ENCODE measurements at regions not wholly inside any gene's neighbourhood (a gene's known extent, or its start where the extent isn't known, plus 50 kb on each side); places are given as distances from the start of the nearest gene placed in this dataset.
"Not testable (repeated sequence)": the region's sequence is repeated elsewhere in the genome, so short reads cannot be mapped to it uniquely, and the experiment has no call there.

DNA sequence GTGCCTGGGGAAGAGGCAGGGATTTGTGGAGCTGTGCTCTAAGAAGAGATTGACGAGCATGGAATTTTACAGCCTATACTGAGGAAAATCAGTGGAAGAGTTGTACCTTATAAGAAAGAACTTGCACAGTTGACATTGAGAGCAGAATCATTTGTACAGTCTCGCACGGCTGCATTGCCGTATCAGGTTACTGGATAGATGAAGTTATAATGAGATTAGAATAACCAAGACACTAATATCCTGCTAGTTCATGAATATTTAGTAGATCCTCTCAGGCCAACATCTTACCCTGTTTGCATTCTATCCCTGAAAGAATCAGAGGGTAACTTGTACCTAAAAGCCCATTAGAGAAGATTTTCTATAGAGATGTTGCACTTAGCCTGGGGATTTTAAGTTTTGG, 447.1 kb downstream of the PREX1 start:
- no peak for DNase-seq

DNA sequence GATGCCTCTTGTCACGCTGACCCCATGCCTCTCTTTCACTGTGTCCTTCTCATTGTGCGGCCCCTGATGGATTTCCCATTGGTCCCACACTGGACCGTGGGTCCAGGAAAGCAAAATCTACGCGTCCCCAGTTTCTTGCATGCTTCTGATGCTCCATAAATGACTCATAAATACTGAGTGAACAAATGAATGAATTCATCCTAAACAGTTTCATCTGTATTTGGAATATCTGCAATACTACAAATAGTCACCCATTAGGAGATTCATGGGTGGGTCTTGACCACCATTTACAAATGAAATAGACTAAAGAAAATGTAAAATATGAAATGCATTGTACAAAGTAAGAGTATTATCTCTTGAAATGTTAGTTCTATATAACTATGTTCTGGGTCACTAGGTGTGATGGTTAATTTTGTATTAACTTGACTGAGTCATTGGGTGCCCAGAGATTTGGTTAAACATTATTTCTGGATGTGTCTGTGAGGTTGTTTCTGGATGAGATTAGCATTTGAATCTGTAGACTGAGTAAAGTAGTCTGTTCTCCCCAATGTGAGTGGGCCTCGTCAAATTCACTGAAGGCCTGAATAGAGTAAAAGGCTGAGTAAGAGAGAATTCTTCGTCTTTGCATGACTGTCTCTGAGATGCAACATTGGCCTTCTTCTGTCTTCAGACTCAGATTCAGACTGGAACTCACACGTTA, 448.7 kb downstream of the PREX1 start:
- no peak for DNase-seq

DNA sequence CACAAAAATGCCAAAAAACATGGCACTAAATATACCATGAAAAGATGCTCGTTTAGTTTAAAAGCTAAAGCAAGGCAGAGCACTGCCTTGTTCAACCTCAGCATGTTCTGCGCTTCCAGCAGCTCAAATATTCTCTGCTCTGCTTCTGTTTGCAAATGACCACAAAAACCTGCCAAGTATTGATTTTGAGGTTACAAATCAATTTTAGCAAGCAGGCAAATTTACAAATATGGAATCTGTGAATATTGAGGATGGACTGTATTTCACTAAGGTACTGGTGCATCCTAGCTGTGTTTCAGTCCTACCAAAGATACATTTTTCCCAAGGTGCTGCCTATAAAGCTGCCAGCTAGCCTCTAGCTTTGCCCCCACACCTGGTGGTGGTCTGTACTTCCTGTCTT, 449.9 kb downstream of the PREX1 start:
- no peak for DNase-seq

DNA sequence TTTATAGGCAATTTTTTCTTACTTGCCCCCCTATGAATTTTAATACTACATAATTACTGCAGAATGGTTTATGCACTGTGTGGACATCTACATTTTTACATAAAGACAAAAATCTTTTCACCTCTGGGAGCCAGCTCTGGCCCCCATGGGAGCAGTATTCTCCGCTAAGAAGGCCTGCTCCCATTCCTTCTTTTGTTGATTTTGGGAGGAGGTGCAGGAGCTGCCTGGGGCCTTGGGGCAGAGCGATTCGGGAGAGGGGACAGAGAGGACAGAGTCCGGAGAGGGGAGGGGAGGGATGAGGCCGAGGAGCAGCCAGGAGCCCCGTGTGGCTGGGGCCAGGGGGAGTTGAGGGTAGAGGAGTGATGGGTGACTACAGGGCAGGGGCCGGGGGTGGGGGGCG, 452.0 kb downstream of the PREX1 start:
- no peak for DNase-seq

DNA sequence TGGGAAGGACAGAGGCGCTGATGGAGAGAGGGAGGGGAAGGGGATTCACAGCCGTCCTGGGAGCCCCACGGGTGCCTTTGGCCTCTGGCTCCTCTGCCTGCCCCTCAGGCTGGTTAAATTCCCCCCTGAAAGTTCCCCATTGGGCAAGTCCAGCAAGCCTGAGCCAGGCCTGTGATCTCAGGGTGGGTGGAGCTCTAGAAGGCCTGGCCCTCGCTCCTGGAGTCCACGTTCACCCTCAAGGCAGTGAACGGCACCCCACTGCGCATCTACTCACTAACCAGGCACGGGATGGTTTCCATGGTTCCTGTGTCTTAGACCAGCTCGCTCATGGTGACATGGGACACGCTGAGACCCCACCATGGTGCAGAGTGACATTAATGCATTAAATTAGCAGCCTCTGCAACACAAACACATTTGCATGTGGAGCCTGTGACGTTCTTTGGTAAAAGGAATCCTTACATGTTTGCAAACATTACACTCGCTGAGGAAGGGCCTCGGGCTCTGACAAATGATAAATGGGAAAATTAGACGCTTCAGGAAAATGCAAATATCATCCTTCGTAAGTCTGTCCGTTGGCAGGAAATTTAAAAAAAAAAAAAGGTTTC, 452.7 kb downstream of the PREX1 start:
- no peak for DNase-seq

DNA sequence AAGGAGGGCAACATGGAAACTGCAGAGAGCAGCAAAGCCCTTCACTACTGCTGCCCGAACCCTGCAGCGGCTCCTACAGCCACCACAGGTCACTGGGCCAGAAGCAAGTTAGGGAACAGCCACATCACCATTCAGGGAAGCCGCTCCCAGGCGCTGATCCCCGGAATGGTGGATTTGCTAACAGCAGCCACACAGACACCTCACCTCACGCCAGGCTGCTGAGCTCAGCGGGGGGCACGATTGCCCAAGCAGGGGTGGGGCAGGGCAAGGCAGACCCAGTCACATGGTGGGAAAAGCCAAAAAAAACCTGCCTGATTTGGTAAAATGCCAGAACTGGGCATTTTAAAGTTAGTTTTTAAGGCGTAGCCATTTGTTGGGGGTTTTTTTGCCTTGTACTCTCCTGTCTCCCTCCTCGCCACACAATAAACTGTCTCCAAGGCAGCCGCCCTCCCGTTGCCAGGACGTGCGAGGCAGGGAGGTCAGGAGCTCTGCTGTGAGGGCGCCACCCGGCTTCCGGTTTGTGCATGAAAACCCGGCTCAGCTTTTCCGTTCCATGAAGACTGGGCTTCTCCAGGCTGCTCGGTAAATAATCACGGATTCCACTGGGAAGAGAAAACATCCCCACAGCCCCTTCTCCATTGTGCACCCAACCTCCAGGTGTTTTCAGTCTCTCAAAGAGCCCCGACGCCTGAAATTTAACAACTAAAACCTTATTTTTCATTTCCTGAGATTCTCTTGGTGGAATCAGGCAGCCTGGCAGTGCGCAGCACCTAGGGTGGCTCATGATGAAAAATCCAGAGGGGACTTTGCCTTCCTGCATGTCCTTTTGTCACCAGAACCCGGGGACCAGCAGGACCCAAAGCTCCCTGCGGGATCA, 453.5 kb downstream of the PREX1 start:
- DNase-seq, result peak; percentile 17

DNA sequence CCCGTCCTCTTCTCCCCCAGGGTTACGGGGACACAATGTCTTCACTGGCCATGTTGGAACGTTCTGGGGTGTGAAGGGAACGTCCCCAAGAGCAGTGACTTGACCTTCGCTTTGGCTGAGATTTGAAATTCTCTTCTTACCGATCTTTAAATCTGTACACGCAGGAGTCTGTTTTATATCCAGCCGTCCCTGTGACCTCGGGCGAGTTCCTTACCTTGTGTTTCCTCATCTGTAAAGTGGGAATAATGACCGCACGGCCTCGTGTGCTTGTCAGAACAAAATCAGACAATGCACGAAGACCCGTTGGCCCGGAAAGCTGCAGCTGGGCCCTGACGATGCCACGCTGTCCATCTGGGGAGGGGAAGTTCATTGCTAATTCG, 454.3 kb downstream of the PREX1 start:
- no peak for DNase-seq

DNA sequence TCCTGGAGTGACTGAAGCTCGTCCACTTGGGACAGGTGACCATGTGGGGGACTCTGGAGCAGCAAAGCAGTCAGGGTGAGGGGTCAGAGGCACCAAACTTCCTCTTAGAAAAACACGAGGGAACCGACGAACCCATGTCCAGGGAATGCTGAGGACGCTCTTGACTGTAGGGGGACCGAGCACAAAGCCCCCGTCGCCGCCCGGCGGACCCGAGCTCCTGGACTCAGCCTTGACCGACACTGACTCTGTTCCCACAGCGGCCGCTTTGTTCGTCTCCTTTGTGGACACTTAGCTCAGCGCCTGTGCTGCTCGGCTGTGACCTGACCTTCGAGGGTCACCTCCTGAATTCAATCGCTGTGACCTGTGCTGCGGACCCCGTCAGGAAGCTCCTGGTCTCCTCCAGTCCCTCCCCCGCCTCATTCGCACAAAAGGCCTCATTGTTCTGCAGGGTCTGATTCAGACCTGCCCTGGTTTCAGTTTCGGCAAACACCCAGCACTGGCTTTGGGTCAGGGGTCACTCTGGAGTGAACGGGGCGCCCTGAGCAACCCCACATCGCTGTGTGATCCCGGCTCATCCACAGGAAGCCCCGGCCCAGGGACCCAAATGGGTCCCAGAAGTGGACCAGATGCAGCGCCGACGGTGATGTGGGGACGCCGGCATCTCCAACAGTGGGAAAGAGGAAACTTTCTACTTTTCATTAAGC, 454.8 kb downstream of the PREX1 start:
- not testable (repeated sequence) for DNase-seq

DNA sequence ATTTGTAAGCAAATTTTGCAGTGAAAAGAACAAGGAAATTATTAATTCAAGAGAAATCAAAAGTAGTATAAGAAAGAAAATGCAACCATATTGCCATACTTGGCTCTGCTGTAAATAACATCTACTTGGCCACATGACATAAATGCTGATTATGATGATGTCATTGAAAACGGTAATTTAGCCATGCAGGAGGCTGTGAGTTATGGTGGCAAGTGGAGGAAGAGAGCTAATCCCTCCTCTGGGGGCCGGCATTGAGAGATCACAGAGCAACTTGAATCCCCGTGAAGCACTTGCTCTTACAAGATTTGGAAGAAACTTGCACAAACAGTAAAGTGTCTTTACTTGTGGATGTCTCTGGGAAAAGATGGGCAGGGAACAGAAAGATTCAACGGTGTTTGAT, 456.6 kb downstream of the PREX1 start:
- no peak for DNase-seq

DNA sequence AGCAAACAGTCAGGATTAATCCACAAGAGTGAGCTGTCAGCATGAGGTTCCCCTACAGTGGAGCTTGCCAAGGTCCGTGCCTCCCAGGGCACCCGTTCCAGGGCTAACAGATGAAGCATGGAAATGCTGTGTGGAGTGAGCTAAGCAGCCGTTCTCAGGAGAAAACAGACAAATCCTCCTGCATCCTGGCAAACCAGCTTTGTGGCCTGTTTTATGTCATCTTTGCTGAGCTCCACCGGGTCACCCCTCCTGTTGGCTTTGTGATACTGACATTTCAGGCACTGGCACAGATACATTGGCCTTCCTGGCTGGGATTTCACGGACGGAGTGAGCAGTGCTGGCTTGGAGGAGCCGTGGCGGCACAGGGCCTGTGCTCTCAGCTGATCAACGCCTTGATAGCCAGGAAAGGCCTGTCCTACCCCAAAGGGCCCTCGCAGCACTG, 459.2 kb downstream of the PREX1 start:
- DNase-seq, result not testable (repeated sequence)

DNA sequence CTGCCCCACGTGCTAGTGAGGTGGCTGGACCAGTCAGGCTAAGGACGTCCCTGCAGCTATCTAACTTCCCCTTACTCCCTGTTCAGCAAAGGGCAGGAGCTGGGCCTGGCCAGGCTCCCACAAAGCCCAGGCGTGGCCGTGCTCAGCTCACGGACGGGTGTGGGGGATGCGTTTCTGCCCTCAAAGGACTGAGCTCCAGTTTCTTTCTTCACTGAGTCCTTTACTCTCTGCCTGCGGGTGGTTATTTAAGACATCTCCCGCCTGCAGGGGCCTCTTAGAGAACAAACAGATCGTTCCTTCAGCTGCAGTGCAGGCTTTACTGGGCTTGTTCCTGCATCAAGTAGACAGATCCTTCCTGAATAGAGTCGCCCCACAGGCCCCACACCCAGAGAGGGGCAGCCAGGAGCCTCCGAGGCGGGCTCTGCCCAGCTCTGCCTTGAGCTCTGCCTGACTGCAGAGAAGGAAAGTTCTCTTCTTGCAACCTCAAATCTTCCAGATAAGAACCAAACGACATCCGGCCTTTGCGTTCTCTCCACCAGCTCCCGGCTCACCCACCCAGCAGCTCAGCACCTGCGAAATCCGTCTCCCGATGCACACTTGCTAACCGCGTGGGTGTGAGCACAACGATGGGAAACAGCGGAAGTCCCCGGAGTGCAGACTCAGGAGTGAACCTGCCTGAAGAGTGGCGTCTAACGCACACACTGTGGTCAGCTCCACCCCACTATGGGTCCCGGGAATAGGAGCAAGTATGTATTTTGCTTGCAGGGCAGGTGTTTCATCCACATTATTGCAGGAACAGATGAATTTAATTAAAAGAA, 460.0 kb downstream of the PREX1 start:
- DNase-seq, result not testable (repeated sequence)

DNA sequence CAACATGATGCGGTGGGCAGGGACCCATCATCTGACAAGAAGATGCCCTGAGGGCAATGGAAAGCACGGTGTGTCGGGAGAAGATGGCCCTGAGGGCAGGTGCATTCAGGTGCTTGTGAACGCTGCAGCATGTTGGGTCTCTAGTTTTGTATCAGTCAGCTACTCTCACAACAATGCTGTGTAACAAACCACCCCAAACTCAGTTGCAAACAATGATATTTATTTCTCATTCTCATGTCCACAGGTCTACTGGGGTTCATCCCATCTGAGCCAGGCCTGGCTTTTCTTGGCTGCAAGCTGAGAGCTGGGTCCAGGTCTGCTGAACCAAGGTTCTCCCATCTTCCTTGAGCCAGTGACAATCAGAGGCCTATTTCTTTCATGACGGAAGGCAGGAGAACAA, 461.6 kb downstream of the PREX1 start:
- no peak for DNase-seq

DNA sequence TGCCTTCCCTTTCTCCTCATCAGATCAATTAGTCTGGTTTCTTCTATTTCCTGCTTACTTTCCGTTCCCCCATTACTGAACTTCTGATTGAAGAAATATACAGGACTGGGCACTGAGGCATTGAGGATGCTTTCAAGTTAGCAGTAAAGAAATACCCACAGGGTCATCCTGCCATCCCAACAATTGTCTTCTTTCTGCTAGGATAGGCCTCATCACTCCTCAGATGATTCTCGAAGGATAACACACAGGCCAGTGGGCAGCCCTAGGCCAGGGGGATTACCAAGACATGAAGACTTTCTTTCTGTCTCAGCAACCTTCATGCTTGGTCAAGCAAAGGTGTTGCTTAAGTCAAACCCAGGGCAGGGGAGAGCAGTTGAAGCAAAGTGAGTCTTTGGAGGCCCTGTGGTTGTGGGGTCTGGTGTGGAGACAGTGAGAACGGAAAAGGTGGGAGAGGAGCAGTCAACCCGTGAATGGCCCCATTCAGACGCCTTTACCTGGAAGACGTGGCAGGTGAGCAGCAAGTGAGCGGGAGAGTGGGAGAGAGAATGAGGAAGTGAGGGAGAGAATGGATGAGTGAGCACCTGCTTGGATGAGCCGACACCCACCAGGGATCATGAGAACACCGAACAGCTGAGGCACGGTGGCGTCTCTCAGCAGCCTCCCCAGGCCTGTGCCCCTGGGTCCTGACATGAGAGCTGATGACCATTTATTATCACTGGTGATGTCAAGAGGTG, 462.9 kb downstream of the PREX1 start:
- DNase-seq, result no peak

DNA sequence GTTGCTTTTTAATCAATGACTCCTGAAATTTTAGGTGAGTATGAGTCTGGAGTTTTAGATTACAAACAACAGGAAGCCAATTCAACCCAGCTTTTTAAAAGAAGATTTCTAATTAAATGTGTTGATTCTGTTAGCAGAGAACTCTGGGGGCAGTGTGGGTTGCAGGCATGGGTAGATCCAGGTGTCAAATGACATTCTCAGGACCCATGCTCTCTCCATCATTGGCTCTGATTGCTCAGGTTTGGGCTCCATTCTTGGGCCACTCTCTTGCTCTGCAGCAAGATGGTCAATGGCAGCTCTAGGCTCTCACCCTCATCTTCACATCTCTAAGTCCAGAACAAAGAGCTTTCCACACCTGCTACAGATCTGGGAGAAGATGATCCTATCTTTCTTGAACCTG, 463.7 kb downstream of the PREX1 start:
- DNase-seq, result no peak

DNA sequence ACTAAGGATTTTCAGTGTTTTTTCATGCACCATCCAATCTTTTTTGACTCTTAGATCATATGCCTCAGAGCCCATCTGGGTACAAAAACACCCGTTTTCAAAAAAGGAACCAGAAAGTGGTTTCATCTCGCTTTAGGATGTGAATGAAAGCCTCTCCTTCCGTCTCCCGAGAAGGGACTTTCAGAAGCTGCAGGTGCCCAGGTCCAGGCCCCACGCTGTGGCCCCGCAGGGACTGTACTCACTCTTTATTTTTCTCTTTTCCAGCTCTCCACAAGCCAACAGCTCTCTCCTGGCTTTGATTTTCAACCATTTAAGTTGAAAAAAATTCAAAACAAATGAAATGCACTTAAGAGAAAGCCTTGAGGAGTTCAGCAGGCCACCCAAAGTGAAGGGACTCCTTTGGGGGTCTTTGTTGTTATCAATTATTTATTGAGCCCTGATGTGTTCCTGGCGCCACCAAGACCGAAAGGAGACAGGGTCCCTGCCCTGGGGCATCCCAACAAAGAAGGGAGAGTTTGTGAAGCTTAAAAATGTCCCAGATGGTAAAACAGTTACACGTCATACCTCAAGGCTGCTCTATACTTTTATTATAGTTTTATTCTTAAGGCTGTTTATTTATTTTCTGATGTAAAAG, 467.3 kb downstream of the PREX1 start:
- DNase-seq, result no peak

DNA sequence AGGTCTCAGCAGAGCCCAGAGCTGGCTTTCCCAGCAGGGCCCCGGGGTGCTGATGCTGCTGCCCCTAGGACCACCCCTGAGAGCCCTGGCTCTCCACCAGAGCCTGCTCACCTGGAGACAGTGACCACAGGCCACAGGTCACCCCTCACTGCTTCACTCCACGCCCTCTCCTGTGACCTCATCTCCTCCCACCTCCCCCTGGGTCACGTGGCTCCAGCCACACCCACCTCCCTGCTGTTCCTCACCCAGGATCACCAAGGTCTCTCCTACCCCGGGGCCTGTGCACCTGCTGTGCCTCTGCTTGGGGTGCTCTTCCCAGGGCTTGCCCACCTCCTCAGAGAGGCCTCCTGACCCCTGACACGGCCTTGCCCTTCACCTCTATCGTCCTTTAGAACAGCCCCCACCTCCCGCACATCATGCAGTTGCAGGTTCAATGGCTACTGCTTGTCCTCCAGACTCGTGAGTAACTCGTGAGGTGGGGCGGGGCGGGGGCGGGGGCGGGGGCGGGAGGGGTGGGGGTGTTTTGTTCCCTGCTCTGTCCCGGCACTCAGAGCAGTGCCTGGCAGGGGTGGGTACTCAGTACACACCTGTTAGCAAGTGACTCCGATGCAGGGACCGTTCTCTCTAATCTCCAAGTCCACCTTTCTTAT, 468.0 kb downstream of the PREX1 start:
- no peak for DNase-seq

DNA sequence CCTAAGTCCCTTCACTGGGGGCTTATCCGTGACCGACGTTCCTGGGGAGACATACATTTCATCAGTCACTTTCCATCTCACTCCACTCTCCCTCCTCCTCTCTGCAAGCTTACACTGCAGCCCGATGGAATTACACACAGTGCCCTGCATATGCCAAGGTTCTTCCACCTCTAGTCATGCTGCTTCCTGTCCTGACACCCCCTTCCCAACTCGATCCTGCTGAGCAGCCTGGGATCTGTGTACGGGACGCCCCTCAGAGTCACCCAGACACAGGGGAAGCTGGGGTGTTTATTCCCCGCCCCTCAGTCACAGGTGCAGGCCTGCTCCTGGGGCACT, 468.8 kb downstream of the PREX1 start:
- DNase-seq, result not testable (repeated sequence)

DNA sequence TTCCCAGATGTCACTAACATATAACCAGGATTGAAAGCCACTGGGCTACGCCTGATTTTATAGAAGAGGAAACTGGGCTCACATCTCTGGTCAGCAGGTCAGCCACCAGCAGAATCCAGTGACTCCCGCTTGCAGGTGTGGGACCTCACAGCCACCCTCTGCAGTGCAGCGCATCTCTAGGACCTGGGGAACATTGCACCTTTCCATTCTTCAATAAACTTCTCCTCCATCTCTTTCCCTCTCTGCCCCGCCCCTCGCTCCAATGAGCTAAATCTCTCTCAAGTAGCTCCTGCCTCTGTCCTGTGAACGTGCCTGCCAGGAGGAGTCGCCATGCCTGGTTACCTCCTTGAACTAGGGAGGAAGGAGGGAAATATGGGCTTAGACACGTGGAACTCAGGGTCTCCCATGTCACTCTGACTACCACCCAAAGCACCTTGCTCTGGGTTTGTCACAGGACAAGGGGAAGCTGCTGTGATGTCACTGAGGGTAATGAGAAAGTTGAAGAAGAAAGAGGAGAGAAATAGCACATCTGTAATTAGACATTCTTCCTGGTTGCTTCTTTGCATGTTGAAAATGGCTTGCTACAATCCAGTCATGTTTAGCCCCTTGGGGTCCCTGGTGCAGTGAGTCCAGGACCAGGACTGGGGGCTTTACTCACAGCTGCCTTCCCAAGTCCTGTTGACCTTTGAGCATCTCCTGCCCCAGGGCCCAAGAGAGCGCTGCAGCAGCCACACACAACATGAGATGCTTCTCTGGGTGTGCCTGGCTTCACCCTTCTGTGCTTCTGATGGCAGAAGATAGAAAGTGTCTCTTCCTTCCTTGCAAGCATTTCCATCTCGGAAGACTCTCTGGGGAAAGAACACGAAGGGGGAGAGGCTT, 469.4 kb downstream of the PREX1 start:
- DNase-seq, result no peak

DNA sequence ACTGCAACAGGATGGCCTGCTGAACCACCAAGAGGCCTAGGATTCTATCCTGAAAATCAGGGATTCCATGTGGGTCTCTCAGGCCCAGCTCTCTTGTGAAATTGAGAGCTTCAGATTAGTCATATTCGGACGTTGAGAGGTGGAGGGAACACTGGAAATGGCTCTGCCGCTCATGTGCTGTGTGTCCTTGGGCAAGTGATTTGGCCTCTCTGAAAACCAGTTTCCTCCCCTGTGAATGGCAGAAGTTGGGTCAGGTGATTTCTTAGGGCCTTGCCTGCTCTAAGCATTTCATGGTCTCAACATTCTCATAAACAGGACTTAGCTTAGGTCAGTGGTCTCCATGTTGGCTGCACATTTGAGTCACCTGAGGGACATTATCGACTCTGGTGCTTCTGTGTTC, 470.1 kb downstream of the PREX1 start:
- DNase-seq, result no peak
